HepG2 (cell line): ENCODE measurements at regions not wholly inside any gene's neighbourhood (a gene's known extent, or its start where the extent isn't known, plus 50 kb on each side); places are given as distances from the start of the nearest gene placed in this dataset.
A peak's percentile ranks its signal among the peaks of the same experiment; 100 is the strongest.

Experiments
- ATAC-seq: fragments of 200-7000 bp; cut with Tn5 transposase; 3 replicates; pipeline ENCODE4 v1.9.1; 2020; ENCODE audit warnings: mild to moderate bottlenecking, moderate library complexity
- BruUV-seq: library from RNA; stranded (reverse); fragments of 400-500 nt; replicated peaks from 2 replicates; lab custom pipeline; 2021; lab: Mats Ljungman, UMichigan
- CTCF ChIA-PET: fragments of 300-600 bp; formaldehyde crosslinking; extraction: SDS; loops from one replicate; lab custom pipeline; 2021; ENCODE audit warnings: low total read pairs, inconsistent platforms, low intra/inter-chr PET ratio; lab: Yijun Ruan, JAX
- POLR2A ChIA-PET: fragments of 350-600 bp; sonication (Branson Sonifier 250); formaldehyde crosslinking; loops from one replicate; lab custom pipeline; 2020; ENCODE audit warnings: antibody characterized with exemption, inconsistent platforms; lab: Yijun Ruan, JAX
- DNase-seq: peaks from one replicate; pipeline ENCODE4 v3.0.0-alpha.2; 2015; ENCODE audit warnings: low spot score
- FAIRE-seq: peaks from 3 replicates; lab custom pipeline; 2011; peaks lifted over from hg19 to GRCh38; lab: Jason Lieb, UNC
- H2AFZ ChIP-seq: one replicate; pipeline ENCODE4 v1.6.1; 2011; ENCODE audit warnings: low read length, inconsistent platforms
- H3K27ac ChIP-seq: fragments of 300-600 bp; 3 replicates; pipeline ENCODE4 v1.8.0; 2011; ENCODE audit warnings: mixed run types, mild to moderate bottlenecking, mixed read lengths, low read length, inconsistent platforms; ENCODE audit not compliant: insufficient read depth; ENCODE audit errors: extremely low read length
- H3K27me3 ChIP-seq, 2 experiments: fragments of 200-600 bp in 1 of 2; 2 replicates in 1 of 2; 3 replicates in 1 of 2; pipeline versions ENCODE4 v1.6.0 to v1.8.0; 2011; ENCODE audit warnings: low read length in 2 of 2, mild to moderate bottlenecking in 2 of 2, moderate library complexity in 2 of 2, inconsistent platforms in 1 of 2; ENCODE audit not compliant: insufficient read depth in 2 of 2, control insufficient read depth in 1 of 2
- H3K36me3 ChIP-seq, 2 experiments: fragments of 200-600 bp in 1 of 2; replicated peaks in 1 of 2; 2 replicates in 1 of 2; 3 replicates in 1 of 2; pipeline versions ENCODE4 v1.5.1 to v1.8.0; 2011; ENCODE audit warnings: low read length in 2 of 2, inconsistent platforms in 1 of 2; ENCODE audit not compliant: insufficient read depth in 2 of 2, control insufficient read depth in 1 of 2
- H3K4me1 ChIP-seq: 2 replicates; pipeline ENCODE4 v1.5.1; 2012; ENCODE audit warnings: low read length, inconsistent platforms; ENCODE audit not compliant: insufficient read depth
- H3K4me2 ChIP-seq: 2 replicates; pipeline ENCODE4 v1.6.0; 2011; ENCODE audit warnings: low read depth, low read length, inconsistent platforms
- H3K4me3 ChIP-seq, 3 experiments: fragments of 200-600 bp in 1 of 3; sonication (generic), shearing (Covaris generic) in 1 of 3; replicated peaks in 1 of 3; 2 replicates each; pipeline ENCODE4 v1.5.1; 2011 to 2016; ENCODE audit warnings: low read length in 3 of 3, inconsistent platforms in 2 of 3, low read depth in 2 of 3, mild to moderate bottlenecking in 2 of 3, control low read depth in 1 of 3, mixed read lengths in 1 of 3; ENCODE audit not compliant: insufficient read depth in 1 of 3
- H3K79me2 ChIP-seq: one replicate; pipeline ENCODE4 v1.6.1; 2011; ENCODE audit warnings: low read length, inconsistent platforms; ENCODE audit not compliant: insufficient read depth
- H3K9ac ChIP-seq: 2 replicates; pipeline ENCODE4 v1.6.0; 2011; ENCODE audit warnings: mild to moderate bottlenecking, low read depth, low read length, inconsistent platforms; ENCODE audit not compliant: insufficient read depth
- H3K9me3 ChIP-seq: 2 replicates; pipeline ENCODE4 v1.5.1; 2012; ENCODE audit warnings: mild to moderate bottlenecking, low read length
- H4K20me1 ChIP-seq: 2 replicates; pipeline ENCODE4 v1.6.0; 2011; ENCODE audit warnings: inconsistent platforms, mild to moderate bottlenecking, low read length, moderate library complexity; ENCODE audit not compliant: insufficient read depth
- GFI1 ChIP-seq: sonication (generic); formaldehyde crosslinking; IDR thresholded peaks from 2 replicates; pipeline ENCODE4 v1.5.0; 2020; ENCODE audit warnings: missing genetic modification reagents, mild to moderate bottlenecking, borderline replicate concordance
- HOXA9 ChIP-seq: sonication (generic); formaldehyde crosslinking; IDR thresholded peaks from 2 replicates; pipeline ENCODE4 v1.8.1; 2022; ENCODE audit warnings: missing genetic modification reagents, mild to moderate bottlenecking, moderate library complexity, borderline replicate concordance
- MAFK ChIP-seq, 2 experiments: IDR thresholded peaks in 1 of 2; conservative IDR thresholded peaks in 1 of 2; 2 replicates each; pipeline ENCODE4 v1.6.1; 2011; ENCODE audit warnings: improper control_type of control experiment in 2 of 2, low read length in 2 of 2
- MTA1 ChIP-seq: sonication (generic); formaldehyde crosslinking; IDR thresholded peaks from 2 replicates; pipeline ENCODE4 v1.4.0; 2020; ENCODE audit warnings: missing genetic modification reagents, mild to moderate bottlenecking, borderline replicate concordance
- NCOA5 ChIP-seq: sonication (generic); formaldehyde crosslinking; IDR thresholded peaks from 2 replicates; pipeline ENCODE4 v1.4.0; 2020; ENCODE audit warnings: missing genetic modification reagents
- NFE2L2 ChIP-seq: fragments of 150-350 bp; IDR thresholded peaks from 2 replicates; pipeline ENCODE4 v1.6.1; 2014; ENCODE audit warnings: low read length
- NFYC ChIP-seq: IDR thresholded peaks from 2 replicates; pipeline ENCODE4 v1.6.1; 2016; ENCODE audit warnings: missing genetic modification reagents, missing compliant biosample characterization
- RBAK ChIP-seq: sonication (generic); formaldehyde crosslinking; IDR thresholded peaks from 2 replicates; pipeline ENCODE4 v1.5.1; 2020; ENCODE audit warnings: mild to moderate bottlenecking, missing genetic modification reagents
- UBTF ChIP-seq: sonication (generic); formaldehyde crosslinking; IDR thresholded peaks from 2 replicates; pipeline ENCODE4 v1.4.0; 2020; ENCODE audit warnings: mild to moderate bottlenecking, missing genetic modification reagents
- ZNF101 ChIP-seq: sonication (generic); formaldehyde crosslinking; IDR thresholded peaks from 2 replicates; pipeline ENCODE4 v1.4.0; 2020; ENCODE audit warnings: mild to moderate bottlenecking, low read depth, missing genetic modification reagents, borderline replicate concordance
- ZNF274 ChIP-seq: sonication (generic); formaldehyde crosslinking; IDR thresholded peaks from 2 replicates; pipeline ENCODE4 v1.5.1; 2020; ENCODE audit warnings: mild to moderate bottlenecking, missing genetic modification reagents
- ZNF687 ChIP-seq: sonication (generic); formaldehyde crosslinking; IDR thresholded peaks from 2 replicates; pipeline ENCODE4 v1.5.1; 2020; ENCODE audit warnings: mild to moderate bottlenecking, missing genetic modification reagents, moderate library complexity
- ZSCAN31 ChIP-seq: sonication (generic); formaldehyde crosslinking; IDR thresholded peaks from 2 replicates; pipeline ENCODE4 v1.5.0; 2020; ENCODE audit warnings: low read depth, mild to moderate bottlenecking, missing genetic modification reagents
- WGBS: methylation state at CpG from one replicate; pipeline ENCODE4 v1.1.6; 2017; ENCODE audit warnings: low lambda C conversion rate; 5-methylcytosine and 5-hydroxymethylcytosine counted together
- in situ Hi-C: cut with HindIII; loops from 2 replicates; pipeline ENCODE4 v1.10.0; 2017; ENCODE audit warnings: low pct_unique_long_range_greater_than_20kb; ENCODE audit not compliant: extremely low pct_ligation_motif_present
- intact Hi-C: fragments of 100-400 bp; cut with micrococcal nuclease; formaldehyde crosslinking; loops from one replicate; pipeline ENCODE4 v1.10.0; 2022; ENCODE audit not compliant: unreplicated experiment

- Histone ChIP-seq H3K9ac (no peak overlapping the region), H3K27me3 (no peaks in the 10 kb centered on the region), H2AFZ (no peak overlapping the region), H3K4me3 (no peak overlapping the region), H3K4me1 (no peaks in the 10 kb centered on the region), H3K4me2 (no peak overlapping the region), H4K20me1 (no peaks in the 10 kb centered on the region), H3K27ac (no peak overlapping the region), H3K36me3 (no peaks in the 10 kb centered on the region), H3K79me2 (no peaks in the 10 kb centered on the region), H3K9me3 (no peaks in the 10 kb centered on the region)
- ATAC-seq (no peak), DNase-seq (no peak), FAIRE-seq (peak; percentile 40)
- CTCF ChIA-PET, result no interaction called here
- TF ChIP-seq UBTF (CRISPR knock-in tag), result no peak
- no peak for TF ChIP-seq NCOA5 (CRISPR knock-in tag)
- TF ChIP-seq ZNF274 (CRISPR knock-in tag), result no peak
- peak; percentile 38; the same call in 1 of the 2 replicates for TF ChIP-seq NFE2L2
- peak in 1 of 2 experiments; percentile 19; a peak in 1 of 4 replicates for TF ChIP-seq MAFK (conservative IDR thresholded peaks at IDR 0.05 in 1 of 2, IDR thresholded peaks at IDR 0.05 in 1 of 2; ENCODE audit: low read length in 2 of 2)
- no peak for TF ChIP-seq ZSCAN31 (CRISPR knock-in tag)
- in situ Hi-C loops (no loop called here), intact Hi-C loops (no loop called here)
- POLR2A ChIA-PET, result no interaction called here
- 71% methylated on average over 5 of the region's 5 CpGs for WGBS
- BruUV-seq, result no TSS peak
Measured at GRCh38 chr2:3135676-3136075, 241.9 kb downstream of the EIPR1 start.

GRCh38 chr2:3134026-3134571, 243.5 kb downstream of the EIPR1 start:
- no peak for DNase-seq
- Histone ChIP-seq H3K27ac (no peak overlapping the region), H3K4me1 (no peaks in the 10 kb centered on the region), H3K36me3 (no peaks in the 10 kb centered on the region), H2AFZ (no peak overlapping the region), H3K9me3 (no peaks in the 10 kb centered on the region), H3K4me2 (no peak overlapping the region), H4K20me1 (no peaks in the 10 kb centered on the region), H3K27me3 (no peaks in the 10 kb centered on the region), H3K79me2 (no peaks in the 10 kb centered on the region), H3K4me3 (no peak overlapping the region), H3K9ac (no peak overlapping the region)
- POLR2A ChIA-PET, result no interaction called here
- no peak for FAIRE-seq
- intact Hi-C loops (no loop called here), in situ Hi-C loops (no loop called here)
- no peak for ATAC-seq
- 80% methylated on average over 14 of the region's 14 CpGs for WGBS
- no TSS peak for BruUV-seq
- CTCF ChIA-PET, result no interaction called here
- TF ChIP-seq GFI1, result no peak
- TF ChIP-seq HOXA9 (CRISPR knock-in tag), result no peak
- no peak for TF ChIP-seq RBAK (CRISPR knock-in tag)
- TF ChIP-seq NFYC (CRISPR knock-in tag), result no peak
- no peak for TF ChIP-seq ZNF101 (CRISPR knock-in tag)
- no peak for TF ChIP-seq MTA1
- TF ChIP-seq ZNF687, result no peak
